ENCODE measurements at regions not wholly inside any gene's neighbourhood (a gene's known extent, or its start where the extent isn't known, plus 50 kb on each side); places are given as distances from the start of the nearest gene placed in this dataset.

GRCh38 chr13:50722440-50723125 lies 120.9 kb downstream of the DLEU7 start:
- DNase-seq (no peak), ATAC-seq (no peak)
- Histone ChIP-seq H3K4me3 (no peak overlapping the region), H3K27ac (no peak overlapping the region), H3K9me3 (no peaks in the 10 kb centered on the region), H3K27me3 (no peaks in the 10 kb centered on the region), H3K4me1 (peaks cover 0 to 6% (median 0%) of the 10 kb centered on the region in 12 donors), H3K36me3 (no peaks in the 10 kb centered on the region)
- 90 to 97% (median 93%) methylated on average over 2 of the region's 2 CpGs for WGBS, 4 donors
- intact Hi-C loops (cut with DNase I) = no loop called here
- TF ChIP-seq POLR2A (IDR thresholded peaks at IDR 0.05) = no peak

DNA sequence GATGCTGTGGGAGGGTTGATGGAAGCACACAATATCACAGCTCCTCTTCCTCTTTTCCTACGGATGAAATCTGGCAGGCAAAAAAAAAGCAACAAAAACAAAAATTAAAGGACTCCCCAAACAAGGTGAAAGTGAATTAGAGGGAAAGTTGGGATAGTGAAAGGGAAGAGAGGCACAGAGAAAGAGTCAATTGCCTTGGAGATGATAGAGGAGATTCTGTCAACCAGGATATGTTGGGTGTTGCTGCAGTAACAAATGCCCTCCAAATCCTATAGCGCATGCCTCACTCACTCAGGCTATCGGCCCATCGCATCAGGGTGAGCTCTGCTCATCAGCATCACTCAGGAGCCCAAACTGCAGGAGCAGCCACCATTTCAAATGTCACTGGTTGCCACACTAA lies 119.1 kb downstream of the DLEU7 start:
- TF ChIP-seq, protein P1, sequence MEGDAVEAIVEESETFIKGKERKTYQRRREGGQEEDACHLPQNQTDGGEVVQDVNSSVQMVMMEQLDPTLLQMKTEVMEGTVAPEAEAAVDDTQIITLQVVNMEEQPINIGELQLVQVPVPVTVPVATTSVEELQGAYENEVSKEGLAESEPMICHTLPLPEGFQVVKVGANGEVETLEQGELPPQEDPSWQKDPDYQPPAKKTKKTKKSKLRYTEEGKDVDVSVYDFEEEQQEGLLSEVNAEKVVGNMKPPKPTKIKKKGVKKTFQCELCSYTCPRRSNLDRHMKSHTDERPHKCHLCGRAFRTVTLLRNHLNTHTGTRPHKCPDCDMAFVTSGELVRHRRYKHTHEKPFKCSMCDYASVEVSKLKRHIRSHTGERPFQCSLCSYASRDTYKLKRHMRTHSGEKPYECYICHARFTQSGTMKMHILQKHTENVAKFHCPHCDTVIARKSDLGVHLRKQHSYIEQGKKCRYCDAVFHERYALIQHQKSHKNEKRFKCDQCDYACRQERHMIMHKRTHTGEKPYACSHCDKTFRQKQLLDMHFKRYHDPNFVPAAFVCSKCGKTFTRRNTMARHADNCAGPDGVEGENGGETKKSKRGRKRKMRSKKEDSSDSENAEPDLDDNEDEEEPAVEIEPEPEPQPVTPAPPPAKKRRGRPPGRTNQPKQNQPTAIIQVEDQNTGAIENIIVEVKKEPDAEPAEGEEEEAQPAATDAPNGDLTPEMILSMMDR (IDR thresholded peaks at IDR 0.05) = no peak
- no peak for TF ChIP-seq POLR2A (IDR thresholded peaks at IDR 0.05)
- no peak overlapping the region for H3K27ac ChIP-seq
- H3K4me1 ChIP-seq = peaks cover 0 to 6% (median 0%) of the 10 kb centered on the region in 12 donors
- no peak overlapping the region for H3K4me3 ChIP-seq
- 85 to 92% (median 88%) methylated on average over 4 of the region's 4 CpGs for WGBS, 4 donors
- H3K9me3 ChIP-seq = peaks cover 0 to 5% (median 0%) of the 10 kb centered on the region in 12 donors
- intact Hi-C loops (cut with DNase I) = no loop called here
- no peak for ATAC-seq
- no peaks in the 10 kb centered on the region for H3K27me3 ChIP-seq
- no peak for DNase-seq
- H3K36me3 ChIP-seq = no peaks in the 10 kb centered on the region

DNA sequence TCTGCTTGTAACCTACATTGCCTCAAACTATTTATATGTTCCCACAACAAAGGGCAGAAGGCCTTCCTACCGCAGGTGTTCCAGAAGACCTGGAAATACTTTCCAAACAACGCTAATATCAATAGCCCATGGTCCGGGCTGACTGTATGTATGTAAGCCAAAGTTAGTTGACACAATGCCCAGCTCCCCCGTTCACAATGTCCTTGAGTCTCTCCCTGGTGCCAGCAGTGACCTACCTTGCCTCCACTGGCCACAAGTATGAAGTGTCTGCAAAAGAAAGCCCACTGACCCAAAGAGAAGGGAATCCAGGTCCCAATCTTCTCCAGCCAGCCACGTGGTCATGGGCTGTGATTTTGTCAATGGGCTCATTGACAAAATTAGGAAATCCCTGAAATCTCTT lies 118.6 kb downstream of the DLEU7 start:
- no peaks in the 10 kb centered on the region for H3K36me3 ChIP-seq
- H3K27me3 ChIP-seq = no peaks in the 10 kb centered on the region
- peaks cover 0 to 5% (median 0%) of the 10 kb centered on the region in 12 donors for H3K9me3 ChIP-seq
- H3K4me1 ChIP-seq = peaks cover 0 to 6% (median 0%) of the 10 kb centered on the region in 12 donors
- TF ChIP-seq, protein P1 (IDR thresholded peaks at IDR 0.05) = no peak
- H3K27ac ChIP-seq = no peak overlapping the region
- H3K4me3 ChIP-seq = no peak overlapping the region
- 60 to 79% (median 63%) methylated on average over 4 to 5 of the region's 5 CpGs for WGBS, 4 donors
- ATAC-seq (peak in 1 of 4 donors; percentile 46), DNase-seq (no peak)
- intact Hi-C loops (cut with DNase I) = no loop called here

GRCh38 chr13:50726164-50726563 lies 117.3 kb downstream of the DLEU7 start:
- Histone ChIP-seq H3K4me1 (peaks cover 0 to 9% (median 0%) of the 10 kb centered on the region in 12 donors), H3K27ac (no peak overlapping the region), H3K9me3 (peaks cover 0 to 8% (median 0%) of the 10 kb centered on the region in 12 donors), H3K27me3 (no peaks in the 10 kb centered on the region), H3K4me3 (no peak overlapping the region), H3K36me3 (no peaks in the 10 kb centered on the region)
- ATAC-seq (no peak), DNase-seq (no peak)
- intact Hi-C loops (cut with DNase I) = no loop called here
- WGBS, 4 donors = 85 to 94% (median 93%) methylated on average over 4 of the region's 4 CpGs
- TF ChIP-seq, protein P1 (IDR thresholded peaks at IDR 0.05) = no peak
- no peak for TF ChIP-seq POLR2A (IDR thresholded peaks at IDR 0.05)

DNA sequence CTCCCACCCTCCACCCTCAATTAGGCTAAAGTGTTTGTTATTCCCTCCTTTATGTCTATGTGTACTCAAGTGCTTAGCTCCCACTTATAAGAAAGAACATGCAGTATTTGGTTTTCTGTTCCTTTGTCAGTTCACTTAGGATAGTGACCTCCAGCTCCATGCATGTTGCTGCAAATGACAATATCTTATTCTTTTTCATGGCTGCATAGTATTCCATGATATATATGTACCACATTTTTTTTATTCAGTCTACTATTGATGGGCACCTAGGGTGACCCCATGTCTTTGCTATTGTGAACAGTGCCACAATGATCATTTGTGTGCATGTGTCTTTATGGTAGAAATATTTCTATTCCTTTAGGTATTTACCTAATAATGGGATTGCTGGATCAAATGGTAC lies 114.3 kb downstream of the DLEU7 start:
- no peak overlapping the region for H3K27ac ChIP-seq
- ATAC-seq = no peak
- H3K9me3 ChIP-seq = peaks cover 0 to 8% (median 0%) of the 10 kb centered on the region in 12 donors
- peaks cover 0 to 13% (median 4%) of the 10 kb centered on the region in 12 donors for H3K4me1 ChIP-seq
- H3K4me3 ChIP-seq = no peak overlapping the region
- no peaks in the 10 kb centered on the region for H3K36me3 ChIP-seq
- TF ChIP-seq POLR2A (IDR thresholded peaks at IDR 0.05) = no peak
- TF ChIP-seq, protein P1 (IDR thresholded peaks at IDR 0.05) = no peak
- H3K27me3 ChIP-seq = no peaks in the 10 kb centered on the region
- DNase-seq = no peak
- intact Hi-C loops (cut with DNase I) = no loop called here

Data from heart left ventricle (tissue), 16 donors.